ENCODE measurements at regions not wholly inside any gene's neighbourhood (a gene's known extent, or its start where the extent isn't known, plus 50 kb on each side); places are given as distances from the start of the nearest gene placed in this dataset.

DNA sequence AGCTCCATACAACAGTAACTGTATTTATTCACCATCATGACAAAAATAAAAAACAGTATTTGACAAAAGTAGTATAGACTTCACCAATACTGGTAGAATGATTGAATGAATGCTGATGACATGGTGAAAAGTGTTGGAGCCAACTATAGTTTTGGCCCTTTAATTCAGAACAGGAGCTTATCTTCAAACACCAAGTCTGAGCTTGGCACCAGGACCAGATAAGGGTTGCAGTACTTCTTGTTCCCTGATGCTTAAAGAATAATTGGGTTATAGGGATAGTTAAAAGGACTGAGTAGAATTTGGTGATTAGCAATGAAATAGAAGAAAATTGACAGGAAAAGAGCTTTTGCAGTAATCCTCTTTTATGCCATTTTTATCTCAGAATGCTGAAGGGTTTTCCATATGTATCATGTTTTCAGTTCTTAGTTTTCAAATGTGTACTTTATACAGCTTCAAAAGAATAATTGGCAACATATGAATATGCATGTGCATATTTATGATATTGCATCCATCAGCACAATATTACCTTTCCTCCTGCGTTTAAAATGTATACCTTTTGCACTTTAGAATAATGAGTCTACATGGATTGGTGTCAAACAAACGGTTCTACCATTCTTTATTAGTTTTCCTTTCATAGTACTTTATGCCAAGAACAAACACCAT is 214.2 kb upstream of the ARHGAP42 start:
- TF ChIP-seq, protein P1, sequence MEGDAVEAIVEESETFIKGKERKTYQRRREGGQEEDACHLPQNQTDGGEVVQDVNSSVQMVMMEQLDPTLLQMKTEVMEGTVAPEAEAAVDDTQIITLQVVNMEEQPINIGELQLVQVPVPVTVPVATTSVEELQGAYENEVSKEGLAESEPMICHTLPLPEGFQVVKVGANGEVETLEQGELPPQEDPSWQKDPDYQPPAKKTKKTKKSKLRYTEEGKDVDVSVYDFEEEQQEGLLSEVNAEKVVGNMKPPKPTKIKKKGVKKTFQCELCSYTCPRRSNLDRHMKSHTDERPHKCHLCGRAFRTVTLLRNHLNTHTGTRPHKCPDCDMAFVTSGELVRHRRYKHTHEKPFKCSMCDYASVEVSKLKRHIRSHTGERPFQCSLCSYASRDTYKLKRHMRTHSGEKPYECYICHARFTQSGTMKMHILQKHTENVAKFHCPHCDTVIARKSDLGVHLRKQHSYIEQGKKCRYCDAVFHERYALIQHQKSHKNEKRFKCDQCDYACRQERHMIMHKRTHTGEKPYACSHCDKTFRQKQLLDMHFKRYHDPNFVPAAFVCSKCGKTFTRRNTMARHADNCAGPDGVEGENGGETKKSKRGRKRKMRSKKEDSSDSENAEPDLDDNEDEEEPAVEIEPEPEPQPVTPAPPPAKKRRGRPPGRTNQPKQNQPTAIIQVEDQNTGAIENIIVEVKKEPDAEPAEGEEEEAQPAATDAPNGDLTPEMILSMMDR (conservative IDR thresholded peaks at IDR 0.05; ENCODE audit: low read length), result no peak
- TF ChIP-seq EZH2phosphoT487 (IDR thresholded peaks at IDR 0.05; ENCODE audit: borderline replicate concordance), result no peak
